ENCODE measurements at regions not wholly inside any gene's neighbourhood (a gene's known extent, or its start where the extent isn't known, plus 50 kb on each side); places are given as distances from the start of the nearest gene placed in this dataset.

DNA sequence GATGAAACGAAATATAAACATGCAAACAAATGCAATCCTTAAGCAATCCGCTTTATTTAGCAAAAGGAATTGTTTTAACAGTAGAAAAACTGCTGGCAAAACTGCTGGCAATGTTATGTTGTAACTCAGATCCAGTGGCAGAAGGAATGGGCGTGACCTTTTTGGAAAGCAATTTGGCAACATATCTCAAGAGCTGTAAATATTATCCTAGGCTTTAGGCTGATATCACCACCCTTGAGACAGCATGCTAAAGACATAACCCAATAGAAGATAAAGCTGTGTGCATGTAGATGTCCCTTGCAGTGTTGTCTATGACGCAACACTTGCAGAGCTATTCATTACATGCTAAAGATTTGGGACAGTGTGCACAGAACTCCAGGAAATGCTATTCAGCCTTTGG, 138.5 kb downstream of the DICER1 start:
- TF ChIP-seq, protein P1, sequence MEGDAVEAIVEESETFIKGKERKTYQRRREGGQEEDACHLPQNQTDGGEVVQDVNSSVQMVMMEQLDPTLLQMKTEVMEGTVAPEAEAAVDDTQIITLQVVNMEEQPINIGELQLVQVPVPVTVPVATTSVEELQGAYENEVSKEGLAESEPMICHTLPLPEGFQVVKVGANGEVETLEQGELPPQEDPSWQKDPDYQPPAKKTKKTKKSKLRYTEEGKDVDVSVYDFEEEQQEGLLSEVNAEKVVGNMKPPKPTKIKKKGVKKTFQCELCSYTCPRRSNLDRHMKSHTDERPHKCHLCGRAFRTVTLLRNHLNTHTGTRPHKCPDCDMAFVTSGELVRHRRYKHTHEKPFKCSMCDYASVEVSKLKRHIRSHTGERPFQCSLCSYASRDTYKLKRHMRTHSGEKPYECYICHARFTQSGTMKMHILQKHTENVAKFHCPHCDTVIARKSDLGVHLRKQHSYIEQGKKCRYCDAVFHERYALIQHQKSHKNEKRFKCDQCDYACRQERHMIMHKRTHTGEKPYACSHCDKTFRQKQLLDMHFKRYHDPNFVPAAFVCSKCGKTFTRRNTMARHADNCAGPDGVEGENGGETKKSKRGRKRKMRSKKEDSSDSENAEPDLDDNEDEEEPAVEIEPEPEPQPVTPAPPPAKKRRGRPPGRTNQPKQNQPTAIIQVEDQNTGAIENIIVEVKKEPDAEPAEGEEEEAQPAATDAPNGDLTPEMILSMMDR (IDR thresholded peaks at IDR 0.05): no peak
- TF ChIP-seq POLR2A (IDR thresholded peaks at IDR 0.05): no peak

Measured in thyroid gland (tissue), 4 donors.